ENCODE measurements at regions not wholly inside any gene's neighbourhood (a gene's known extent, or its start where the extent isn't known, plus 50 kb on each side); places are given as distances from the start of the nearest gene placed in this dataset.

GRCh38 chr1:37286881-37287280 is 187.5 kb upstream of the ZC3H12A start:
- TF ChIP-seq CTCF (IDR thresholded peaks at IDR 0.05; ENCODE audit: low read length) (no peak), EZH2 (optimal IDR thresholded peaks at IDR 0.05; ENCODE audit: low read depth, low read length) (no peak)

Measured in MM.1S (cell line).